Choroid plexus epithelial cell (primary cell): ENCODE measurements at regions not wholly inside any gene's neighbourhood (a gene's known extent, or its start where the extent isn't known, plus 50 kb on each side); places are given as distances from the start of the nearest gene placed in this dataset.
"Not testable (repeated sequence)": the region's sequence is repeated elsewhere in the genome, so short reads cannot be mapped to it uniquely, and the experiment has no call there.

ENCODE experiments used
- DNase-seq: peaks from one replicate; pipeline ENCODE4 v3.0.0-alpha.2; 2010; ENCODE audit warnings: low read depth
- H3K4me3 ChIP-seq: 2 replicates; pipeline ENCODE4 v1.5.1; 2011; ENCODE audit warnings: low read depth, mild to moderate bottlenecking, control low read depth, low read length, moderate library complexity
- TF ChIP-seq, protein P1 (sequence below): conservative IDR thresholded peaks from 2 replicates; pipeline ENCODE4 v1.5.1; 2011; ENCODE audit warnings: low read depth, mild to moderate bottlenecking, control low read depth, inconsistent platforms, low read length, moderate library complexity

- TF ChIP-seq, protein P1, sequence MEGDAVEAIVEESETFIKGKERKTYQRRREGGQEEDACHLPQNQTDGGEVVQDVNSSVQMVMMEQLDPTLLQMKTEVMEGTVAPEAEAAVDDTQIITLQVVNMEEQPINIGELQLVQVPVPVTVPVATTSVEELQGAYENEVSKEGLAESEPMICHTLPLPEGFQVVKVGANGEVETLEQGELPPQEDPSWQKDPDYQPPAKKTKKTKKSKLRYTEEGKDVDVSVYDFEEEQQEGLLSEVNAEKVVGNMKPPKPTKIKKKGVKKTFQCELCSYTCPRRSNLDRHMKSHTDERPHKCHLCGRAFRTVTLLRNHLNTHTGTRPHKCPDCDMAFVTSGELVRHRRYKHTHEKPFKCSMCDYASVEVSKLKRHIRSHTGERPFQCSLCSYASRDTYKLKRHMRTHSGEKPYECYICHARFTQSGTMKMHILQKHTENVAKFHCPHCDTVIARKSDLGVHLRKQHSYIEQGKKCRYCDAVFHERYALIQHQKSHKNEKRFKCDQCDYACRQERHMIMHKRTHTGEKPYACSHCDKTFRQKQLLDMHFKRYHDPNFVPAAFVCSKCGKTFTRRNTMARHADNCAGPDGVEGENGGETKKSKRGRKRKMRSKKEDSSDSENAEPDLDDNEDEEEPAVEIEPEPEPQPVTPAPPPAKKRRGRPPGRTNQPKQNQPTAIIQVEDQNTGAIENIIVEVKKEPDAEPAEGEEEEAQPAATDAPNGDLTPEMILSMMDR, result no peak
- no peak overlapping the region for H3K4me3 ChIP-seq
- no peak for DNase-seq
Measured at GRCh38 chr2:163934131-163934530, 198.3 kb upstream of the FIGN start.

GRCh38 chr2:163919717-163920116 lies 183.9 kb upstream of the FIGN start:
- TF ChIP-seq, protein P1, result no peak
- no peak overlapping the region for H3K4me3 ChIP-seq
- peak; percentile 4 for DNase-seq

DNA sequence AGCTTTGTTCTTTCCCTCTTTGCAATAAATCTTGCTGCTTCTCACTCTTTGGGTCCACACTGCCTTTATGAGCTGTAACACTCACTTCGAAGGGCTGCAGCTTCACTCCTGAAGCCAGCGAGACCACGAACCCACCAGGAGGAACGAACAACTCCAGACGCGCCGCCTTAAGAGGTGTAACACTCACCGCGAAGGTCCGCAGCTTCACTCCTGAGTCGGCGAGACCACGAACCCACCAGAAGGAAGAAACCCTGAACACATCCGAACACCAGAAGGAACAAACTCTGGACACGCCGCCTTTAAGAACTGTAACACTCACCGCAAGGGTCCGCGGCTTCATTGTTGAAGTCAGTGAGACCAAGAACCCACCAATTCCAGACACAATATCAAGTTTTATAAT lies 178.7 kb upstream of the FIGN start:
- H3K4me3 ChIP-seq, DNase-seq: not testable (repeated sequence)

GRCh38 chr2:163913532-163913944 lies 177.7 kb upstream of the FIGN start:
- not testable (repeated sequence) for H3K4me3 ChIP-seq, DNase-seq

DNA sequence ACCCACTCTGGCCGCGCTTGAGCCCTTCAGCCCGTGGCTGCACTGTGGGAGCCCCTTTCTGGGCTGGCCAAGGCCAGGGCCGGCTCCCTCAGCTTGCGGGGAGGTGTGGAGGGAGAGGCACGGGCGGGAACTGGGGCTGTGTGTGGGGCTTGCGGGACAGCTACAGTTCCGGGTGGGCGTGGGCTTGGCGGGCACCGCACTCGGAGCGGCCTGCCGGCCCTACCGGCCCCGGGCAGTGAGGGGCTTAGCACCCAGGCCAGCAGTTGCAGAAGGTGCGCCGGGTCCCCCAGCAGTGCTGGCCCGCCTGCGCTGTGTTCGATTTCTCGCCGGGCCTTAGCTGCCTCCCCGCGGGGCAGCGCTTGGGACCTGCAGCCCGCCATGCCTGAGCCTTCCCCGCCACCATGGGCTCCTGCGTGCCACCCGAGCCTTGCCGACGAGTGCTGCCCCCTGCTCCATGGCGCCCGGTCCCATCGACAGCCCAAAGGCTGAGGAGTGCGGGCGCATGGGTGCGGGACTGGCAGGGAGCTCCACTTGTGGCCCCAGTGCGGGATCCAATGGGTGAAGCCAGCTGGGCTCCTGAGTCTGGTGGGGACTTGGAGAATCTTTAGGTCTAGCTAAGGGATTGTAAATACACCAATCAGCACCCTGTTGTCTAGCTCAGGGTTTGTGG lies 173.7 kb upstream of the FIGN start:
- no peak for DNase-seq
- TF ChIP-seq, protein P1, result no peak
- H3K4me3 ChIP-seq, result no peak overlapping the region

- H3K4me3 ChIP-seq, result no peak overlapping the region
- peak; percentile 17 for DNase-seq
- TF ChIP-seq, protein P1, result no peak
Measured at GRCh38 chr2:163906410-163906809, 170.6 kb upstream of the FIGN start.

- no peak for DNase-seq
- no peak overlapping the region for H3K4me3 ChIP-seq
- TF ChIP-seq, protein P1, result no peak
Measured at GRCh38 chr2:163897799-163898198, 162.0 kb upstream of the FIGN start.

- DNase-seq, result not testable (repeated sequence)
Measured at GRCh38 chr2:163893444-163893843, 157.6 kb upstream of the FIGN start.

DNA sequence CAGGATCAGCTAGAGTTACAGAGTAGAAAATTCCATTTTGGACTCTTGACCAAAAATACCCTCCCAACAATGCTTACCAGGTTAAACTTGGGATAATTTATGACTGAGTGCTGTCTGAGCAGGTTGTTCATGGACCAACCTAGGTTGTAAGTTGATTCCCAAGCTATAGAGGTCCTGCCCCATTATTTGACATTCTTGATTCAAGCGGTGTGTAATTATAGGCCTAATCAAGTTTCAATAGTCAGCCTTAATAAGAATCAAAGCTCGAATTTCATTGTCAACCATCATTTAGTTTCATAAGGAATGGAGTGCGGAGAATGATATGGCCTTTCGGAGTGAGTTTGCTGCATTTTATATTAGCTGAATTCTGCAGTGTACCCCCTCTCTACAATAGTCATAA lies 152.8 kb upstream of the FIGN start:
- TF ChIP-seq, protein P1, result no peak
- no peak for DNase-seq

More at GRCh38 chr2:163893444-163893843, 157.6 kb upstream of the FIGN start:
- H3K4me3 ChIP-seq, result not testable (repeated sequence)

More for the DNA sequence above, 152.8 kb upstream of the FIGN start:
- H3K4me3 ChIP-seq, result no peak overlapping the region
